HG03095 (cell line): ENCODE measurements at regions not wholly inside any gene's neighbourhood (a gene's known extent, or its start where the extent isn't known, plus 50 kb on each side); places are given as distances from the start of the nearest gene placed in this dataset.
"Not testable (repeated sequence)": the region's sequence is repeated elsewhere in the genome, so short reads cannot be mapped to it uniquely, and the experiment has no call there.

Source experiments
- ATAC-seq: cut with Tn5 transposase; IDR thresholded peaks from one replicate; pipeline ENCODE4 v1.9.1; 2021; ENCODE audit warnings: moderate library complexity; ENCODE audit not compliant: unreplicated experiment

DNA sequence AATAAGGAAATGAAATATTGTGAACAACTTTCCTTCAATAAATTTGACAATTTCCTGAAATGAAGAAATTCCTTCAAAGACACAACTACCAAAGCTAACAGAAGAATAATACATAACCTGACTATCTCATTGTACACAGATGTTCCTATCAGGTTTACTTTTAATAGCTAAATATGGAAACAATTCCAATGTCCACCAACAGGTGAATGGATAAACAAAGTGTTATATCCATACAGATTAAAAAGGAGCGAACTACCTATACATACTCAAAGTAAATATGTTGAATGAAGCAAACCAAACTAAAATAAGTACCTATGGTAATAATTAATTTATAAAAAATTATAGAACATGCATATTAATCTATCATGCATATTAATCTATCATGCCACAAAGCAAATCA, 554.9 kb downstream of the PPP4R3C start:
- ATAC-seq: no peak

DNA sequence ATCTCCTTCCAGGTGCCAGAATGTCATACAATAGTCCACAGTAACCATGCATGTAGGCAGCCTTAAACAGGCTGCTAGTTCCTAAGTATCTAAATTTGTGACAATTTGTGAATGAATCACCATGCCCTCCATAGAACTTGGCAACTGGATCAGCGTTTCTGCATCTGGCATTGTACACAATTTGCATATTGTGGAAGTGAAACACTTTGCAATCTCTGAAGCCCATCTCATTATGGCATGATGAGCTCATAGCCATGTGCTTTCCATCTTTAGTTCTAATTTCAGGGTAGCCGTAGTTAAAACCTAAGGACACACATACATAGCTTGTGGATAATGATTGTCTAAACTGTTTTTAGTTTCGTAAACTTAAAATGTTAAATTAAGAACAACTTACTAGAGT, 573.6 kb downstream of the PPP4R3C start:
- ATAC-seq: no peak

DNA sequence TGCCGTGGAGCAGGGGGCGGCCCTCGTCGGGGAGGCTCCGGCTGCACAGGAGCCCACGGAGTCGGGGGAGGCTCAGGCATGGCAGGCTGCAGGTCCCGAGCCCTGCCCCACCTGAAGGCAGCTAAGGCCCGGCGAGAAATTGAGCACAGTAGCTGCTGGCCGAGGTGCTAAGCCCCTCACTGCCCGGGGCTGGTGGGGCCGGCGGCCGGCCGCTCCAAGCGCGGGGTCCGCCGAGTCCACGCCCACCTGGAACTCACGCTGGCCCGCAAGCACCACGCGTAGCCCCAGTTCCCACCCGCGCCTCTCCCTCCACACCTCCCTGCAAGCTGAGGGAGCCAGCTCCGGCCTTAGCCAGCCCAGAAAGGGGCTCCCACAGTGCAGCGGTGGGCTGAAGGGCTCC, 589.4 kb downstream of the PPP4R3C start:
- ATAC-seq: no peak

DNA sequence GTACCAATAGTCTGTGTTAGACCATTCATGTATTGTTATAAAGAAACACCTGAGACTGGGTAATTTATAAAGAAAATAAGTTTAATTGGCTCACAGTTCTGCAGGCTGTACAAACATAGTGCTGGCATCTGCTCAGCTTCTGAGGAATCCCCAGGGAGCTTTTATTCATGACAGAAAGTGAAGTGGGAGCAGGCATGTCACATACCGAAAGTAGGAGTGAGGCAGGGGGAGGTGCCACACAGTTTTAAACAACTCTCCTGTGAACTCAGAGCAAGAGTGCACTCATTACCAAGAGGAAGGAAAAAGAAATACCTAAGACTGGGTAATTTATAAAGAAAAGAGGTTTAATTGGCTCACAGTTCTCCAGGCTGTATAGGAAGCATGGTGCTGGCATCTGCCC, 591.2 kb downstream of the PPP4R3C start:
- ATAC-seq: no peak

DNA sequence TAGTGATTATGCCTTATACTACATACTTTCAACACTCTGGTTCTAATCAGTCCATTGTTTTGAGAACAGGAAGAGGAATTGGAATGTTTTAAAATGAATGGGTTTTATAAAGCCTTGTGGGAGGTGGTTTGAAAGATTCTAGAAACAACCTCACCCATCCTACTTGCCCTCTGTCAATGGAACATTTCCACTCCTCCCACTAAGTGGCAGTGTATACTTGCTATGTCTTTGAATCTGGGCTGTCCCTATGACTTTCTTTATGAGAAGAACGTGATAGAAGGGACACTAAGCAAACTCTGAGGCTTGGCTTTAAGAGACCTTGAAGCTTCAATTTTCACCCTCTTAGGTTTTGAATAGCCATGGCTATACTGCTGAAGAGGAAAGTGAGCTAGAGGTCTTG, 611.2 kb downstream of the PPP4R3C start:
- no peak for ATAC-seq

DNA sequence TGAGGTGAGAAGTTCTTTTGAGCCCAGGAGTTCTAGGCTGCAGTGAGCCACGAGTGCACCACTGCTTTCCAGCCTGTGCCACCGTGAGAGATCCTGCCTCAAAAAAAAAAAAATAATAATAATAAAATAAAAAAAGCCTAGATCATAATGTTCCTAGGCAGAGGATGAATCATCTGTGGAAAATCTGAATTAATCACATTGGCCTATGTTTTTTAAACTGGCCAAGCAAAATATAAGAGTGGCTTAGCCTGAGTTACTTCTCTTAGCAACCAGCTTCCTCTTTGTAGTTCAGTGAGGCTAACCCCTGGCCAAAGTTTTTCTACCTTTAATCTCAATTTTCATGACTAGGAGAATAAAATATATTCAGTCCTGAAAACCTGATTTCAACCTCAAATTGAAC, 614.6 kb downstream of the PPP4R3C start:
- ATAC-seq: no peak

DNA sequence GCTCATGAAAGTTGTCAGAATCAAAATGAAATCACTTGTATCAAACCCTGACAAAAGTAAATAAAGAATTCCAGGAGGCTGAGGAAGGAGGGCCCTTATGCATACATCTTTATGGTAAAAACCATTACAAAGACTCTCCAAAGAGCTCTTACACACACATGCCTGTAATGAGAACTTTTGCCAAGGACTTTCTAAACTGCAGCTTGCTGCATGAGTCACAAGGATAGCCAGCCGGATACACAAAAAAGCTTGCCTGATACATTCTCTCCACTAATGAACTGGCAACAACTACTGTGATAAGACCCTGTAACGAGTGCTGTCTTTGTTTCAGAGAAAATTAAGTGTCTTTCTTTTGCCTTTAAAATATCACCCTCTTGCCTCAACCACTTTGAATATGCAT, 618.1 kb downstream of the PPP4R3C start:
- no peak for ATAC-seq

DNA sequence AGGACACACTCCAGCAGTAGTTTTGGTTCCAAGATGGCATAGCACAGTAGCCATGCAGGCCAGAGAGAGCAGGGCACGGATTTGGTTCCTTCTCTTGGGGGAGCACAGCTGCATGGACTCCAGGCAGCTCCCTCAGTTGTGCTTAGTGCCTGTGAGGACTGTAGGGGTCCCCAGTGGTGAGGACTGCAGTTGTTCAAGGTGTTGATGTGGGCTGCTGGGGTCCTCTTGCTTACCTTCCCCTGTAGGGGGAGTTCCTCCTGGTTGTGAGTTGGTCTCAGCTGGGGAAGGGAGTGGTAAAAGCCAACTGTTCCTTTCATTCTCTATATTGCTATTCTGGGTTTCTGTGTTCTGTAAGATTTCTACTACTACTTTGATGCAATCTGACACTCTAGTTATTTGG, 606.5 kb downstream of the MAGEB5 start:
- no peak for ATAC-seq

DNA sequence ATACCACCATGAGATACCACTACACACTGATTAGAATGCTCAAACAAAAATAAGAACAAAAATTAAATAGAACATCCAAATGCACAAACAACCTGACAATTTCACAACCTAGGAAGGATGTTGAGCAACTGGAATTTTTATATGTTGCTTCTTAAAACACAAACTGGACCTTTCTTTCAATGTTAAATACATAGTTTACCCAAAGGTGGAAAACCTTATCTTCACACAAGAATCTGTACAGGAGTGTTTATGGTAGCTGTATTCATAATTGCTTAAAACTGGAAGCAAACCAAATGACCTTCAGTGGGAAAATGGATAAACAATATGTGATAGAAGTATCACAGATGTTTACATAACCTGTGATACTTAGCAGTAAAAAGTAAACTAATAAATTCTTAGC, 573.8 kb downstream of the MAGEB5 start:
- ATAC-seq: no peak

DNA sequence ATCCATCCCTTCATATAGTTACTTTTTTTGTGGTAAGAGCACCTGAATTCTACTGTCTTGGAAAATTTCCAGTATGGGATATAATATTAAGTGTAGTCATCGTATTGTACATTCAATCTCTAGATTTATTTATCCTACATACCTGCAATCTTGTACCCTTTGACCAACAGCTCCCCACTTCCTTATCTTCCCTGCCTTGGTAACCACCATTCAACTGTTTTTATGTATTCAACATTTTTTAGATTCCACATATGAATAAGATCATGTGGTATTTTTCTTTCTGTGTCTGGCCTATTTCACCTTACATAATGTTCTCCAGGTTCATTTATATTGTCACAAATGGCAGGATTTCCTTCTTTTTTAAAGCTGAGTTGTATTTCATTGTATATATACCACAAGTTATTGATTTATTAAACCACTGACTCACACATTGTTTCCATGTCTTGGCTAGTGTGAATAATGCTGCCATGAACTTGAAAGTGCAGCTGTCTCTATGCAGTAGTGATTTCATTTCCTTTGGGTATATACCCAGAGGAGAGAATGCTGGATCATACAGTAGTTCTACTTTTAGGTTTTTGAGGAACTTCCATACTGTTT, 572.5 kb downstream of the MAGEB5 start:
- ATAC-seq: no peak

DNA sequence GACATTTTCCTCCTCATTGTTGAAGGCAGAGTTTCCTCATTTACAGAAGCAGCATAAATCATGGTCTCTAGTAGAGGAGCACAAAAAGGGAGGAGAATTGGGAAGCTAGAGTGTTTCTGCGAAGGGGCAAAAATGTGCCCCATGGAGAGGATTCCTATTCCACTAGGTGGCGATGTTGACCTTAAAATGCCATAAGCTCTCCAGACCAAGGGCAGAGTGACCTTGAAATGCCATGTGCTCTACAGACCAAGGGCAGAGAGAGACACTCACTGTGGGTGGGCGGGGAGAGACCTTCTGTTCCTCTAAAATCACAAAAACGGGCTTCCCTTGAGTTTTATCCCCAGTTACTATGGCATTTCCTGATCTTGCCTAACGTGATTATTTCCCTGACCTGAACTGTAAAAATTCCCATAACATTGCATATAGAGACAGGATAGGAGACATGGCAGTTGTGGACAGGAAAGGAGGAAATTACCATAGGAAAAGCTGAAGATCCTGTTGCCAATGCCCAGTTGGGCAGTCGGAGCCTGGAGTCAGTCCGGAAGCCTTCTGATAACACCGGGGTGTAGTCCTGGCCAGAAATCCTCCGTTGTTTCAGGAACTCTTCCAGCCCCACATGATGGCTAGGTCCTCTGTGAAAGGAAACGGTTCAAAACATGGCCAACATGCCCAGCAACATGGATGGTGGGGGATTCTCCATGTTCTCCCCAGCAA, 567.7 kb downstream of the MAGEB5 start:
- ATAC-seq: no peak

DNA sequence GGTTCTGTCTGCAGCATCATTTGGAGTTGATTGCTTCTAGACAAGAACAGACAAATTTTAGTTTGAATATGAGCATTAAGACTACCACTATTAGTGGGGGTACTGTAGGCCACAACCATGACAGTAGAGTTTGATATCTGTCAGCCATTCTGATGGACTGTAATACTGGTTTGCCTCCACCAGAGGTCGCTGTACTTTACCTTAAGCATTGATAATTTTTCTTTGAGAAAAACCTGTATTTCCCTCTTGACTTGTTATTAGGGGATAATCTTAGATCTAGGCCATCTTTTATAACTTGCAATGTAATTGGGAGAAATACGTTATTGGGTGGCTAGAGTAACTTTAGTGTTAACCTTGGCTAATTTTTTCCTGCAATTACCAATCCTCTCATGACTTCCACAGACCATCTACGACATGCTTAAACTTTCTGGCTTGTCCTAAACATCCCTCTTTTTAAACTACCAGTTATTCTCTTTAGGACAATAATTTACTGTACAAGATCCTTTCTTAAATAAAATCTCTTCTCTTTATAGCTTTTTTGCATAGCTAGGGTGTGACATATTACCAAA, 562.4 kb downstream of the MAGEB5 start:
- ATAC-seq: no peak

DNA sequence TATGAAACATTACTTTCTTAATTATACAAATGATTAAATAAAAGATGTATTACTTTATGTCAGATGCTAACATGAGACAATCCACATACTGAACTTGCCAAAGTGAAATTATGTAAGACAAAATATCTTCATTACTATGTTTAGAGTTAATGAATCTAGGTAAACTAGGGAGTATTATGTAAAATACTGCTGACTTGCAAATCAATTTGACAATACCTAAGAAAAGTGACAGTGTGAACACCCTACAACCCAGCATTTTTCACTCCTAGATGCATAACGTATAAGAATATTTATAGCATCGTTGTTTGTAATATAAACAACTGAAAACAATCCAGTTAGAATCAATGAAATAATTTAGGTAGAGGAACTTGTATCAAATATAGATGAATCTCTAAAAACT, 546.3 kb downstream of the MAGEB5 start:
- no peak for ATAC-seq

DNA sequence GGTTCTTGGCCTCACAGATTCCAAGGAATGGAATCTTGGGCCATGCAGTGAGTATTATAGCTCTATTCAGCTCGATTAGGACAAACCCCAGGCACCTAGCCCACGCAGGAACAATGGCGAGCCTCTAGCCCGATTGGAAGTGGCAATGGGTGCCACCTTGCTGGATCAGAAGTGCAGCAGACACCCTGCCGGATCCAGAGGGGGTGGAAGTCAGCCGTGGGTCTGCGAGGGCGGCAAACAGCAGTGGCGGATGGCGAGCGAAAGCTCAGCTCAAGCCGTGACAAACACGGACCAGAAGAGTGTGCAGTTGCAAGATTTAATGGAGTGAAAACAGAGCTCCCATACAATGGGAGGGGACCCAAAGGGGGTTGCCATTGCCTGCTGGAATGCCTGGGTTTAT, 539.8 kb downstream of the MAGEB5 start:
- not testable (repeated sequence) for ATAC-seq

DNA sequence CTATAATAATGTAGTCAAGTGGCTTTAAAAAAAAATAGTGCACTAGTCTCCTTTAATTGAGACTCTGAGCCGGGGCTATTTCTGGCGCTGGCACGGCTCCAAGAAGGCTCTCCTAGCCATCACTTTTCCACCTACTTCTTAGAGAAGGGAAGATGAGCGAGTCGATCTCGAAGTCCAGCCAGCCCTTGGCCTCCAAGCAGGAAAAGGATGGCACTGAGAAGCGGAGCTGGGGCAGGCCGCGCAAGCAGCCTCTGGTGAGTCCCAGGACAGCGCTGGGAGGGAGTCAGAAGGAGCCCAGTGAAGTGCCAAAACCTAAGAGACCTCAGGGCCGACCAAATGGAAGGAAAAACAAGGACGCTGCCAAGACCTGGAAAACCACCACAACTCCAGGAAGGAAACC, 531.9 kb downstream of the MAGEB5 start:
- no peak for ATAC-seq

DNA sequence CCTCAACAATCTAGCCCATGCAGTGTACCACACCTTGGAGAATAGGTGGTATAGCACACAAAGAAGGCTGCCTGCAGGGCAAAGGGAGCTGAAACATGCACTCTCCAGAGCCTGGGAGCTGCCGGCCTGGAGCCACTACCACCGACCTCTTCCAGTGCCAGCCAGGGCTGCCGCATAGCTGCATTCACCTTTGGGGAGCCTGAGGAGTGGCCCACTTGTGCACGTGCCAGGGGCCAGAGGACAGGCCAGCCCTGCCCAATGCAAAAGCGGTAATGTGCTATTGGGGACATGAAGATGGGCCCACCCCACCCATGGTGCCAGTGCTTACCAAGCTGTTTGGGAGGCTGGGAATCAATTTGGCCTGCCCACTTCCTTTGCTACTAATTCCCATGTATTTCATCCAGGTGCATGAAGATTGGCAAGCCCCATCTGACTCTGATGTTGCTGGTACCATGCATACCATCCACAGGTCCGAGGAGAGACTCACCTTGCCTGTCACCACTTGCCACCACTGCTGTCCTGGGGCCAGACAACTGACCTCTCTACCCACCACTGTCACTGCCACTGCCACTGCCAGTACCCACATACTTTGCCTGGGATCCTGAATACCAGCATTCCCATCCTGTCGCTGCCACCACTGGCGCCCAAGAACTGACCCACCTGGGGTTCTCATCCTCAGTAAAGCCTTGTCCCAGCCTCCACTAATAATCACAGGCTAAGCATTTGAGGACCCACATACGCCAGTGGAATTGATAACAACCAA, 506.9 kb downstream of the MAGEB5 start:
- no peak for ATAC-seq

DNA sequence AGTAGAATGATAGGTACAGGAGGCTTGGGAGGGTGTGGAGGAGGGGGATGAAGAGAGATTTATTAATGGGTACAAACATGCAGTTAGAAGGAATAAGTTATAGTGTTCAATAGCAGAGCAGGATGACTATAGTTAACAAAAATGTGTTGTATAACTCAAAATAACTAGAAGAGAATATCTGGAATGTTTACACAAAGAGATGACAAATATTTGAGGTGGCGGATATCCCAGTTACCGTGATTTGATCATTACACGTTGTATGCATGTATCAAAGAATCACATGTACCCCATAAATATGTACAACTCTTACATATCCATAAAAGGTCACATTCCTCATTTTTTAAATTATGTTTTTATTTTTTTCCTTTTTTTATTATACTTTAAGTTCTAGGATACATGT, 456.6 kb downstream of the MAGEB5 start:
- ATAC-seq: no peak

DNA sequence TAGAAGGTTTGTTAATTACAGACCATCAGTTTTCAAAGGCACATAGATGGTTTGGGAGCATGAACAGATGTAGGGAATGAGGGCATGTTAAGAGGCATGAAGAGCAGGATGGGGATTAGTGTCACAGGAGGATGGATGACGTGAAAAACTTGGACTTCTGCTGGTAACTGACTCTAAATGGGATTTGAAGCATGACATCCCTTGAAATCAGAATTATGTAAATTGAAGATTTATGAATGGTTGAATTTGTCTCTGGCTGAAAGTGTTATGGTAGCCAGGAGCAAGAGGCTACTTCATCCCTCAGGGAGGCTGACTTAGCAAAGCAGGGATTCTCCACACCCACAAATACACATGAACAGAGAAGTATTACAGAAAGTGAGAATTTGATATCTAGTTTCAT, 454.6 kb downstream of the MAGEB5 start:
- ATAC-seq: no peak

DNA sequence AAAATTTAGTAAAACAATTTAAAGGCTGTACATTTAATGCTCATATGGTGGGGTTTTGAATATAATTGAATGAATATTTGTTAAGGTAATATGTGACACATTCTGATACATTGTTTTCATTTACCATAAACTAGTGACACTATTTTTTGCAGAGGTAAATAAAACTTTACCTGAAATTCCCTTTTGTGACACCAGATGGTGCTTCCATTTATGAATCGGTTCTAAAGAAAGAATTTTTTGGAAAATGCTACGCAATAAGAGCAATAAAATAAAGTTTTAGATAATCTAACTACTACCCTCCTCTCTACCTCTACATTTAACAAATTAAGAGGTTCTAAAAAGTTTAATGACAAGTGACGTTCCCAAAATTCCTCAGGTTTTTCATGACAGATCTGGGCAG, 448.9 kb downstream of the MAGEB5 start:
- ATAC-seq: no peak

DNA sequence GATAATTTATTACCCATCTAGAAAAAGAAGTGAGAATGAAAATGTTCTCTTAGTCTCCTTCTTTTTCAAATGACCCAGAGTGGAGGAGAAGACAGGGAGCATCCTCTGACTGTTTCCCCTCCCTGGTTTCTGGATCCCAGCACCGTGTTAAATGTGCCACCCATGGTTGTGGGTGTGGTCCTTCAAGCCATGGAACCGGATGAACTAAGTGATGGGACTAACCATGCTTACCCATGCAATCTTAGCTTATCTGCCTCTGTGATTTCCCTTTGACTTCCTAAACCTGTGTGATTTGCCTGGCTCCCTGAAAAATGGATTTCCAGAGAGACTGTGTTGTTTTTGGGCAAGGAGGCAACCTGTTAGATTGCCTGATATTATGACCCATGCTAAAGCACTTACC, 437.1 kb downstream of the MAGEB5 start:
- ATAC-seq: no peak

DNA sequence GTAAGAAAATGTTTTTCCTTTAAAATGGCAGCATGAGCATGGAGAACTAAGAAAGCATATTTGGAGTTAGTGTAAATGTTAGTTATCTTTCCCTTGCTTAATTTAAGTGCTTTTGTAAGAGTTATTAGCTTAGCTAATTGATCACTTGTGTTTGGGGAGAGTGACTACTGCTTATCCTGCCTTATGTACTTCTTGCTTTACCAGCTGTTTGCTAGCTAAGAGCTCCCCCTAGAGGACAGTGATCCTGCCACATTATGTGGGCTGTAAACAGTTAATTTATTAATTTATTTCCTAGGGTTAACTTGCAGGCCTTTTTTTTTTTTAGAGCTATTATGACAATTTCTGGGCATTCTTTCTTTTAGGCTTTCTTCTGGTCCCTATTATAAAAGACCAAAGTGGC, 435.8 kb downstream of the MAGEB5 start:
- ATAC-seq: no peak

DNA sequence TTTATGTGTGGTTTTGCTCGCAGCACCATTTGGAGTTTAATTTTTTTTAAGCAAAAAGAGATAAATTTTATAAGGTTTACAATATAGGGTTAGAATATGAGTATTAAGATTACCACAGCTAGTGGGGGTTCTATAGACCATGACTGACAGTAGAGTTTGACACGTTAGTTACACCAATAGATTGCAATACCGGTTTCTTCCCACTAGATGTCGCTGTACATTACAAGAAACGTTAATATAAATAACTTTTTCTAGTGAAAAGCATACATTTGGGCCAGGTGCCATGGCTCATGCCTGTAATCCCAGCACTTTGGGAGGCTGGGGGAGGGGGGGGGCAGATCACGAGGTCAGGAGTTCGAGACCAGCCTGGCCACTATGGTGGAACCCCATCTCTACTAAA, 433.6 kb downstream of the MAGEB5 start:
- no peak for ATAC-seq
